ENCODE measurements at regions not wholly inside any gene's neighbourhood (a gene's known extent, or its start where the extent isn't known, plus 50 kb on each side); places are given as distances from the start of the nearest gene placed in this dataset.

GRCh38 chr5:138653502-138653901 lies 78.3 kb upstream of the HSPA9 start:
- Histone ChIP-seq H3K4me1 (ENCODE audit: control insufficient read depth in 5 of 5, insufficient read depth in 5 of 5, low read length in 5 of 5) (peaks cover 0 to 13% (median 4%) of the 10 kb centered on the region in 5 donors), H3K27ac (ENCODE audit: low read depth in 1 of 2, low read length in 1 of 2) (no peak overlapping the region), H3K36me3 (ENCODE audit: control insufficient read depth in 4 of 4, insufficient read depth in 4 of 4, low read length in 4 of 4) (no peaks in the 10 kb centered on the region), H3K4me3 (no peak overlapping the region), H3K27me3 (ENCODE audit: control insufficient read depth in 3 of 3, insufficient read depth in 3 of 3, low read length in 2 of 3) (no peaks in the 10 kb centered on the region), H3K9ac (ENCODE audit: insufficient read depth in 1 of 2, low read length in 2 of 2) (no peak overlapping the region), H3K9me3 (ENCODE audit: control insufficient read depth in 4 of 4, insufficient read depth in 3 of 4, low read length in 3 of 4) (no peaks in the 10 kb centered on the region)
- no peak for TF ChIP-seq CTCF (IDR thresholded peaks at IDR 0.05; ENCODE audit: control extremely low read depth, extremely low read depth)
- ATAC-seq (ENCODE audit: insufficient read depth, low FRiP score) = no peak
- WGBS, 2 donors = 56 to 59% methylated on average over 4 of the region's 4 CpGs
- DNase-seq = no peak

GRCh38 chr5:138651767-138652117 lies 76.5 kb upstream of the HSPA9 start:
- 77 to 78% methylated on average over 6 of the region's 6 CpGs for WGBS, 2 donors
- no peaks in the 10 kb centered on the region for H3K9me3 ChIP-seq (ENCODE audit: control insufficient read depth in 4 of 4, insufficient read depth in 3 of 4, low read length in 3 of 4)
- no peaks in the 10 kb centered on the region for H3K36me3 ChIP-seq (ENCODE audit: control insufficient read depth in 4 of 4, insufficient read depth in 4 of 4, low read length in 4 of 4)
- ATAC-seq (ENCODE audit: insufficient read depth, low FRiP score) (no peak), DNase-seq (no peak)
- no peaks in the 10 kb centered on the region for H3K27me3 ChIP-seq (ENCODE audit: control insufficient read depth in 3 of 3, insufficient read depth in 3 of 3, low read length in 2 of 3)
- H3K4me3 ChIP-seq = no peak overlapping the region
- H3K27ac ChIP-seq (ENCODE audit: low read depth in 1 of 2, low read length in 1 of 2) = no peak overlapping the region
- TF ChIP-seq CTCF (IDR thresholded peaks at IDR 0.05; ENCODE audit: control extremely low read depth, extremely low read depth) = no peak
- H3K9ac ChIP-seq (ENCODE audit: insufficient read depth in 1 of 2, low read length in 2 of 2) = no peak overlapping the region
- peaks cover 0 to 23% (median 7%) of the 10 kb centered on the region in 5 donors for H3K4me1 ChIP-seq (ENCODE audit: control insufficient read depth in 5 of 5, insufficient read depth in 5 of 5, low read length in 5 of 5)

- H3K9ac ChIP-seq (ENCODE audit: insufficient read depth in 1 of 2, low read length in 2 of 2) = no peak overlapping the region
- H3K27ac ChIP-seq (ENCODE audit: low read depth in 1 of 2, low read length in 1 of 2) = no peak overlapping the region
- no peak for TF ChIP-seq CTCF (IDR thresholded peaks at IDR 0.05; ENCODE audit: control extremely low read depth, extremely low read depth)
- no peaks in the 10 kb centered on the region for H3K9me3 ChIP-seq (ENCODE audit: control insufficient read depth in 4 of 4, insufficient read depth in 3 of 4, low read length in 3 of 4)
- WGBS, 2 donors = 66 to 75% methylated on average over 14 of the region's 14 CpGs
- peaks cover 0 to 23% (median 7%) of the 10 kb centered on the region in 5 donors for H3K4me1 ChIP-seq (ENCODE audit: control insufficient read depth in 5 of 5, insufficient read depth in 5 of 5, low read length in 5 of 5)
- DNase-seq (no peak), ATAC-seq (ENCODE audit: insufficient read depth, low FRiP score) (no peak)
- H3K36me3 ChIP-seq (ENCODE audit: control insufficient read depth in 4 of 4, insufficient read depth in 4 of 4, low read length in 4 of 4) = no peaks in the 10 kb centered on the region
- no peaks in the 10 kb centered on the region for H3K27me3 ChIP-seq (ENCODE audit: control insufficient read depth in 3 of 3, insufficient read depth in 3 of 3, low read length in 2 of 3)
- no peak overlapping the region for H3K4me3 ChIP-seq
Measured at GRCh38 chr5:138651058-138651766, 76.0 kb upstream of the HSPA9 start.

- no peak overlapping the region for H3K9ac ChIP-seq (ENCODE audit: insufficient read depth in 1 of 2, low read length in 2 of 2)
- TF ChIP-seq CTCF (IDR thresholded peaks at IDR 0.05; ENCODE audit: control extremely low read depth, extremely low read depth) = no peak
- DNase-seq (no peak), ATAC-seq (ENCODE audit: insufficient read depth, low FRiP score) (no peak)
- 85 to 92% methylated on average over 7 of the region's 7 CpGs for WGBS, 2 donors
- no peak overlapping the region for H3K4me3 ChIP-seq
- no peak overlapping the region for H3K27ac ChIP-seq (ENCODE audit: low read depth in 1 of 2, low read length in 1 of 2)
- H3K27me3 ChIP-seq (ENCODE audit: control insufficient read depth in 3 of 3, insufficient read depth in 3 of 3, low read length in 2 of 3) = no peaks in the 10 kb centered on the region
- H3K4me1 ChIP-seq (ENCODE audit: control insufficient read depth in 5 of 5, insufficient read depth in 5 of 5, low read length in 5 of 5) = peaks cover 0 to 23% (median 7%) of the 10 kb centered on the region in 5 donors
- H3K36me3 ChIP-seq (ENCODE audit: control insufficient read depth in 4 of 4, insufficient read depth in 4 of 4, low read length in 4 of 4) = no peaks in the 10 kb centered on the region
- H3K9me3 ChIP-seq (ENCODE audit: control insufficient read depth in 4 of 4, insufficient read depth in 3 of 4, low read length in 3 of 4) = no peaks in the 10 kb centered on the region
Measured at GRCh38 chr5:138650196-138650595, 75.0 kb upstream of the HSPA9 start.

All from lung (tissue), 11 donors.